ENCODE measurements at regions not wholly inside any gene's neighbourhood (a gene's known extent, or its start where the extent isn't known, plus 50 kb on each side); places are given as distances from the start of the nearest gene placed in this dataset.
"Not testable (repeated sequence)": the region's sequence is repeated elsewhere in the genome, so short reads cannot be mapped to it uniquely, and the experiment has no call there.

- DNase-seq (ENCODE audit: low read depth in 2 of 2), result no peak
Measured at GRCh38 chr5:124025306-124025845, 513.4 kb downstream of the CSNK1G3 start.

- no peak for DNase-seq (ENCODE audit: low read depth in 2 of 2)
Measured at GRCh38 chr5:124022966-124023365, 511.0 kb downstream of the CSNK1G3 start.

GRCh38 chr5:124021776-124022175 lies 509.8 kb downstream of the CSNK1G3 start:
- no peak for DNase-seq (ENCODE audit: low read depth in 2 of 2)

GRCh38 chr5:124021066-124021641 lies 509.2 kb downstream of the CSNK1G3 start:
- no peak for DNase-seq (ENCODE audit: low read depth in 2 of 2)

GRCh38 chr5:124017321-124017720 lies 505.3 kb downstream of the CSNK1G3 start:
- not testable (repeated sequence) for DNase-seq (ENCODE audit: low read depth in 2 of 2)

GRCh38 chr5:124007675-124008398 lies 495.9 kb downstream of the CSNK1G3 start:
- DNase-seq (ENCODE audit: low read depth in 2 of 2), result no peak

GRCh38 chr5:124001036-124001615 lies 489.1 kb downstream of the CSNK1G3 start:
- DNase-seq (ENCODE audit: low read depth in 2 of 2), result no peak

GRCh38 chr5:124000538-124000937 lies 488.6 kb downstream of the CSNK1G3 start:
- DNase-seq (ENCODE audit: low read depth in 2 of 2), result no peak

- DNase-seq (ENCODE audit: low read depth in 2 of 2), result no peak
Measured at GRCh38 chr5:123997462-123998215, 485.7 kb downstream of the CSNK1G3 start.

- DNase-seq (ENCODE audit: low read depth in 2 of 2), result no peak
Measured at GRCh38 chr5:123997064-123997461, 485.1 kb downstream of the CSNK1G3 start.

- DNase-seq (ENCODE audit: low read depth in 2 of 2), result no peak
Measured at GRCh38 chr5:123992641-123993040, 480.7 kb downstream of the CSNK1G3 start.

- no peak for DNase-seq (ENCODE audit: low read depth in 2 of 2)
Measured at GRCh38 chr5:123987956-123988355, 476.0 kb downstream of the CSNK1G3 start.

GRCh38 chr5:123976379-123977033 lies 464.5 kb downstream of the CSNK1G3 start:
- DNase-seq (ENCODE audit: low read depth in 2 of 2), result no peak

- DNase-seq (ENCODE audit: low read depth in 2 of 2), result not testable (repeated sequence)
Measured at GRCh38 chr5:123975521-123975920, 463.5 kb downstream of the CSNK1G3 start.

- DNase-seq (ENCODE audit: low read depth in 2 of 2), result no peak
Measured at GRCh38 chr5:123966781-123967180, 454.8 kb downstream of the CSNK1G3 start.

GRCh38 chr5:123965626-123966025 lies 453.6 kb downstream of the CSNK1G3 start:
- DNase-seq (ENCODE audit: low read depth in 2 of 2), result no peak

GRCh38 chr5:123964884-123965283 lies 452.9 kb downstream of the CSNK1G3 start:
- no peak for DNase-seq (ENCODE audit: low read depth in 2 of 2)

- no peak for DNase-seq (ENCODE audit: low read depth in 2 of 2)
Measured at GRCh38 chr5:123960526-123960925, 448.5 kb downstream of the CSNK1G3 start.

- no peak for DNase-seq (ENCODE audit: low read depth in 2 of 2)
Measured at GRCh38 chr5:123951582-123951977, 439.6 kb downstream of the CSNK1G3 start.

GRCh38 chr5:123950701-123951581 lies 439.0 kb downstream of the CSNK1G3 start:
- DNase-seq (ENCODE audit: low read depth in 2 of 2), result no peak
